Stimulated activated CD8-positive, alpha-beta memory T cell treated with anti-CD3 and anti-CD28 coated beads, Interleukin-4, amount 100 ng/mL, for 4 hours (primary cell): ENCODE measurements at regions not wholly inside any gene's neighbourhood (a gene's known extent, or its start where the extent isn't known, plus 50 kb on each side); places are given as distances from the start of the nearest gene placed in this dataset.
A peak's percentile ranks its signal among the peaks of the same experiment; 100 is the strongest.

Experiments
- DNase-seq, 2 donors: peaks; one replicate each; pipeline ENCODE4 v3.0.0-alpha.2; 2020; ENCODE audit warnings: low read depth in 2 of 2, low spot score in 1 of 2

- no peak for DNase-seq
These were observed 66.3 kb upstream of the GLI2 start for GRCh38 chr2:120669121-120669952.

DNA sequence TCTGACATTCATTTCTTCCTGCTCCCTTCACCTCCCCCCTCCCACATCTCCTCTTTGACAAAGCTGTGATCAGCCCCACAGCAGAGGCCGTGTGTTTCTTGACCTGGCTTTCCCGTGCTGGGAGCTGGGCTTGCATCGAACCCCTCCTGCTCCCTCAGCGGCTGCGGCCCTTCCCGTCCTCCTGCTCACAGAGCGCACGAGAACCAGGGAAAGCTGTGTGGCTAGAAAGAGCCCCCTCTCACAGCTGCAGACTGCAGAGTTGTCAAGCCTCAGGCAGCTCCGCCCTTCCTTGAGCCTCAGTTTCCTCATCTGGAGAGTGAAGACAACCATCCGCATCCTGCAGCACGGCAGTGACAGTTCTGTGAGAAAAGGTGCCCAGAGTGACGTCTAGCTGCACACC is 65.7 kb upstream of the GLI2 start:
- no peak for DNase-seq

- DNase-seq = no peak
These were observed 65.3 kb upstream of the GLI2 start for GRCh38 chr2:120670371-120670770.

GRCh38 chr2:120670771-120671480 is 64.7 kb upstream of the GLI2 start:
- DNase-seq = no peak

DNA sequence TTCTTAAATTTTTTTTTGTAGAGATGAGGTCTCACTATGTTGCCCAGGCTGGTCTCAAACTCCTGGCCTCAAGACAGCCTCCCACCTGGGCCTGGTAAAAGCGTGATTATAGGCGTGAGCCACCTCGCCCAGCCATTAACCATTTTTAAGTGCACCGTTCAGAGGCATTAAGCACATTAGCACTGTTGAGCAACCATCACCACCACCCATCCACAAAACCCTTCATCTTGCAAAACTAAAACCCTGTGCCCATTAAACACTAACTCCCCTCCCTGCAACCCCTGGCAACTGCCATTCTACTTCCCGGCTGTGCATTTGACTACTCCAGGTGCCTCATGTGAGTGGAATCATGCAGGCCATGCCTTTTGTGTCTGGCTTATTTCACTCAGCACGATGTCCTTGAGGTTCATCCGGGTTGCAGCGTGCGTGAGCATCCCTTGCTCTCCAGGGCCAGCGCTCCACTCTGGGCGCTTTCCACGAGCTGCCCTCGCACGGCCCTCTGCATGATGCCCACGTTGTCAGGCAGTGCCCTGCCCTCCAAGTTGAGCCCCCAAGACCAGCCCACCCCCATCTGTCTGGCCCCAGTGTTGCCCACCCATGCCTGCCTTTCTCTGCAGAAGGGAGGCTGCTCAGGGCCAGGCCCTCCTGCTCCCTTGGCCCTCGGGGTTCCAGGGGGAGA is 63.0 kb upstream of the GLI2 start:
- DNase-seq = no peak

- DNase-seq = no peak
These were observed 62.5 kb upstream of the GLI2 start for GRCh38 chr2:120673205-120673550.

- no peak for DNase-seq
These were observed 62.1 kb upstream of the GLI2 start for GRCh38 chr2:120673571-120674061.

- DNase-seq = no peak
These were observed 61.2 kb upstream of the GLI2 start for GRCh38 chr2:120674246-120675170.

DNA sequence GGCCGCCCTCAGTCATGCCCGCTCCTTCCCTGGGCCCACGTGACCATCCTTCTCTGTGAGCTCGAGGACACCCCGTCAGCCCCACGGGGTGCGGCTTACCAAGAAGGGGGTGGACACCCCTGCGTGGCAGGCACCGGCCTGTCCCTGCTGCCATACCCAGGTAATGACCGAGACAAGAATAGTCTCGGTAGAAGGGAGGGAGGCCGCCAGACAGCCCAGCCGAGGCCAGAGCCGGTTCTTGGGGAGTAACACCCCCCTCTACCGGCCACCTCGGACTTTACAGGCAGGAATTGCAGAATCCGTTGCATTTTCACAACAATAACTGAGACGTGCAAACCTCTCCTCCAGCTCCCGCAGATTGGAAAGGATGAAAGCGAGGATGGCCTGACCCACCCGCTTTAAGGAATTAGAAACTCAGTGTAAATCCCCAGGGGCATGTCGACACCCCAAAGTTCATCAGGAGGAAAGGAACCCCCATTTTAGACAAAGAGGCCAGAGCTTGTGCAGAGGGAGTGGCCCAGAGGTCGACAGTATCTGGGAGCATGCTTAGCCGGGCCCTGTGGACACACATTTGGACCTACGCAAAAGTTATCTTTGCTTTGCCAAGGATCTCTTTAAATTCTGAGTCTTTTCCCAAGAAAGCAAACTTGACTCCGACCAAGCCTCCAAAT is 60.1 kb upstream of the GLI2 start:
- no peak for DNase-seq

DNA sequence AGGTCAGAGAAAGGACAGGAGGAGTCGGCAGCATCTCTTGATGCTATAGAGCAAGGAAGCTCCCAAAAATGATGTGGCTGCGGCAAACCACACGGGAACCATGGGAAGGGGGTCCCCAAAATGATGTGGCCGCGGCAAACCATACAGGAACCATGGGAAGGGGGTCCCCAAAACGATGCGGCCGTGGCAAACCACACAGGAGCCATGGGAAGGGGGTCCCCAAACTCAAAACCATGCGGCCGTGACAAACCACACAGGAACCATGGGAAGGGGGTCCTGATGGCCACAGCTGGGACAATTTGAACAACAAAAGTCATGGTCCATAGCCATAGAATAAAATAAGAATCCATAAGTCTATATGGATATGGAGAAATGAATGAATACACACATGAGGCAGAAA is 58.4 kb upstream of the GLI2 start:
- DNase-seq = no peak

DNA sequence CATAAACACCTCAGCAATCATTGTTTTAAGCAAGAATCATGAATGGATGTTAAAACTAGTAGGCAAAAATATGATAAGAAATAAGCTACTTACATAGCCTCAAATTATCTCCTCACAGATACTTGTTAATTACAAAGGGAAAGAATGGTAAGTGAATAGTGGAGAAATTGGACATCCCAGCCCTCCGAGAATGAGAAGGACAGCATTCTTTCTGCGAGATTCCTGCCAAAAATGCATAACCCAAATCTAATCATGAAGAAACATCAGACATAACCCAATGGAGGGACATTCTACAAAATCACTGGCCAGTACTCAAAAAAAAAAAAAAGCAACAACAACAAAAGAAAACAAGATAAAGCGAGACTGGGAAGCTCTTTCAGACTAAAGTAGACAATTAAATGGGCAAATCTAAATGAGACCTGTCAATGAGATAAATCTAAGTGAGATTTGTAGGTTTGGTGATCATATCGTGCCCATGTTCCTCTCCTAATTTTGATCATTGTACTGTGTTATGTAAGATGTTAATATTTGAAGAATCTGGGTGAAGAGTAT is 57.9 kb upstream of the GLI2 start:
- DNase-seq = no peak

DNA sequence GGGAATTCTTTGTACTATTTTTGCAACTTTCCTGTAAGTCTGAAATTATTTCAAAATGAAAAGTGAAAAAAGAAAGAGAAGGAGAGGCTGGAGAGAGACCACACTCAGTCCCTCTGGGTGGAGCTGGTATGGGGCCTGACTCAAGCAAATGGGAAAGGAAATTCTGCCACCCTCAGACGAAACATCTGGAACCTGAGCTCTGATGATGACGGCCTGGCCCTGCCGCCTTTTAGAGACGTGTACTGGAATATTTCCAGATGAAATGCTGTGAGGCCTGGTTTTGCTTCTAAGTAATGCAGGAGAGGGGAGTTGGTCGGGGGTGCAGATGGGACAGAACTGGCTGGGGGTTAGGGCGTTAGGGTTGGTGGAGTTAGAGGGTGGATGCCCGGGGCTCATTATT is 57.4 kb upstream of the GLI2 start:
- DNase-seq = no peak

- no peak for DNase-seq
These were observed 56.7 kb upstream of the GLI2 start for GRCh38 chr2:120678926-120679325.

GRCh38 chr2:120679526-120679925 is 56.1 kb upstream of the GLI2 start:
- no peak for DNase-seq

GRCh38 chr2:120680136-120680761 is 55.4 kb upstream of the GLI2 start:
- peak; percentile 32 to 50 for DNase-seq

- no peak for DNase-seq
These were observed 54.5 kb upstream of the GLI2 start for GRCh38 chr2:120681181-120681580.

GRCh38 chr2:120681696-120682288 is 53.9 kb upstream of the GLI2 start:
- no peak for DNase-seq

GRCh38 chr2:120682654-120683053 is 53.0 kb upstream of the GLI2 start:
- DNase-seq = no peak

- no peak for DNase-seq
These were observed 52.6 kb upstream of the GLI2 start for GRCh38 chr2:120683081-120683480.
